ENCODE measurements at regions not wholly inside any gene's neighbourhood (a gene's known extent, or its start where the extent isn't known, plus 50 kb on each side); places are given as distances from the start of the nearest gene placed in this dataset.

DNA sequence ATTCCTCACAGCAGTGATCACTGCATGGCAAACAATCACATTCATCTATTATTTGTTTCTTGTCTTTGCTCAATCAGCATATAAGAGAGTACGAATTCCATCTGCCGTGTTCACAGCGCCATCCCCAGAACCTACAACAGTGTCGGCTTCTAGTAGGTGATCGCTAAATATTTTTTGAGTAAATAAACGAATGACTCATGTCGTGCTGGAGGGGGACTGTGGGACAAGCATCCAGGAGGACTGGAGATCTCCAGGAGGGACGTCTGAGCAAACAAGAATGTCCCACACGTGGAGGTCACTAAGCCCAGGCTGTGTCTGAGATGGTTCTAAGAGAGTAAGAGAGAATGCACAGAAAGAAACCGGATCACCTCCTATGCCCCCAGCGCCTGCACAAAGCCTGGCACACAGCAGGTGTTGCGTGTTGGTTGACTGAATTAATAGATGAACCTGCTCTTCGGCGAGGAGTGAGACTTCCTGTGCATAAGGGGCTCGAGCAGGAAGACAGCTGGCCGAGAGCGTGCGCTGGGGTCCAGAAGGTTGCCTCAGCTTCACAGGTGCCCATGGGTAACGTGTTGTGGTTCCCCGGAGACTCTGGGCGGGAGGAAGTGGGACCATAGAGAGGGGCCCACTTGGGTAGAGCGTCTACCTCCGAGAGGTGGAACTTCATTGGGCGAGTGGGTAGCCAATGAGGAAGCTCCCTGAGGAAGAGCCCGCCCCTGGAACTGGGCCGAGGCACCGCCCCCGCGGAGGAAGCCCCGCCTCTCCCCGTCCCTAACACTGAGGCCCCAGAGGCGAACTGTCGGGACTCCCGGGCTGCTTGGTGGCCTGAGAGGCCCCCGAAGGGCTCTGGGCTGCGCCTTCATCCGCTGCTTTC lies 193.0 kb downstream of the MELK start (continued):
- TF ChIP-seq E2F1 (CRISPR knock-in tag; IDR thresholded peaks at IDR 0.05) (0 out of 2 replicates have a peak, but pooled peaks have one; percentile 22), ZNF501 (CRISPR knock-in tag; IDR thresholded peaks at IDR 0.05) (peak; percentile 14; the same call in 1 of the 2 replicates), RARA (CRISPR knock-in tag; IDR thresholded peaks at IDR 0.05) (0 out of 2 replicates have a peak, but pooled peaks have one; percentile 5), REPIN1 (CRISPR knock-in tag; IDR thresholded peaks at IDR 0.05; ENCODE audit: borderline replicate concordance, low read depth) (peak; percentile 62; the same call in 1 of the 2 replicates), NKX3-1 (CRISPR knock-in tag; IDR thresholded peaks at IDR 0.05) (no peak), SALL2 (CRISPR knock-in tag; IDR thresholded peaks at IDR 0.05) (0 out of 2 replicates have a peak, but pooled peaks have one; percentile 76), MED1 (CRISPR knock-in tag; IDR thresholded peaks at IDR 0.05) (peak; percentile 25; the same call in 1 of the 2 replicates), NR2F6 (IDR thresholded peaks at IDR 0.05) (no peak), NR2F6 (CRISPR knock-in tag; IDR thresholded peaks at IDR 0.05) (no peak), SNAPC5 (CRISPR knock-in tag; IDR thresholded peaks at IDR 0.05; ENCODE audit: borderline replicate concordance) (no peak), ZNF143 (CRISPR knock-in tag; IDR thresholded peaks at IDR 0.05) (peak; percentile 12; the same call in 1 of the 2 replicates), TAF1 (CRISPR knock-in tag; IDR thresholded peaks at IDR 0.05) (peak; percentile 67)
- TF ChIP-seq, protein P1, sequence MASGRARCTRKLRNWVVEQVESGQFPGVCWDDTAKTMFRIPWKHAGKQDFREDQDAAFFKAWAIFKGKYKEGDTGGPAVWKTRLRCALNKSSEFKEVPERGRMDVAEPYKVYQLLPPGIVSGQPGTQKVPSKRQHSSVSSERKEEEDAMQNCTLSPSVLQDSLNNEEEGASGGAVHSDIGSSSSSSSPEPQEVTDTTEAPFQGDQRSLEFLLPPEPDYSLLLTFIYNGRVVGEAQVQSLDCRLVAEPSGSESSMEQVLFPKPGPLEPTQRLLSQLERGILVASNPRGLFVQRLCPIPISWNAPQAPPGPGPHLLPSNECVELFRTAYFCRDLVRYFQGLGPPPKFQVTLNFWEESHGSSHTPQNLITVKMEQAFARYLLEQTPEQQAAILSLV (CRISPR knock-in tag; IDR thresholded peaks at IDR 0.05; ENCODE audit: borderline replicate concordance), result no peak
- TF ChIP-seq, protein P2, sequence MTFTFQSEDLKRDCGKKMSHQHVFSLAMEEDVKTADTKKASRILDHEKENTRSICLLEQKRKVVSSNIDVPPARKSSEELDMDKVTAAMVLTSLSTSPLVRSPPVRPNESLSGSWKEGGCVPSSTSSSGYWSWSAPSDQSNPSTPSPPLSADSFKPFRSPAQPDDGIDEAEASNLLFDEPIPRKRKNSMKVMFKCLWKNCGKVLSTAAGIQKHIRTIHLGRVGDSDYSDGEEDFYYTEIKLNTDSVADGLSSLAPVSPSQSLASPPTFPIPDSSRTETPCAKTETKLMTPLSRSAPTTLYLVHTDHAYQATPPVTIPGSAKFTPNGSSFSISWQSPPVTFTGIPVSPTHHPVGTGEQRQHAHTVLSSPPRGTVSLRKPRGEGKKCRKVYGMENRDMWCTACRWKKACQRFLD (CRISPR knock-in tag; IDR thresholded peaks at IDR 0.05; ENCODE audit: borderline replicate concordance), result peak; percentile 82; the same call in 1 of the 2 replicates
- TF ChIP-seq, protein P3, sequence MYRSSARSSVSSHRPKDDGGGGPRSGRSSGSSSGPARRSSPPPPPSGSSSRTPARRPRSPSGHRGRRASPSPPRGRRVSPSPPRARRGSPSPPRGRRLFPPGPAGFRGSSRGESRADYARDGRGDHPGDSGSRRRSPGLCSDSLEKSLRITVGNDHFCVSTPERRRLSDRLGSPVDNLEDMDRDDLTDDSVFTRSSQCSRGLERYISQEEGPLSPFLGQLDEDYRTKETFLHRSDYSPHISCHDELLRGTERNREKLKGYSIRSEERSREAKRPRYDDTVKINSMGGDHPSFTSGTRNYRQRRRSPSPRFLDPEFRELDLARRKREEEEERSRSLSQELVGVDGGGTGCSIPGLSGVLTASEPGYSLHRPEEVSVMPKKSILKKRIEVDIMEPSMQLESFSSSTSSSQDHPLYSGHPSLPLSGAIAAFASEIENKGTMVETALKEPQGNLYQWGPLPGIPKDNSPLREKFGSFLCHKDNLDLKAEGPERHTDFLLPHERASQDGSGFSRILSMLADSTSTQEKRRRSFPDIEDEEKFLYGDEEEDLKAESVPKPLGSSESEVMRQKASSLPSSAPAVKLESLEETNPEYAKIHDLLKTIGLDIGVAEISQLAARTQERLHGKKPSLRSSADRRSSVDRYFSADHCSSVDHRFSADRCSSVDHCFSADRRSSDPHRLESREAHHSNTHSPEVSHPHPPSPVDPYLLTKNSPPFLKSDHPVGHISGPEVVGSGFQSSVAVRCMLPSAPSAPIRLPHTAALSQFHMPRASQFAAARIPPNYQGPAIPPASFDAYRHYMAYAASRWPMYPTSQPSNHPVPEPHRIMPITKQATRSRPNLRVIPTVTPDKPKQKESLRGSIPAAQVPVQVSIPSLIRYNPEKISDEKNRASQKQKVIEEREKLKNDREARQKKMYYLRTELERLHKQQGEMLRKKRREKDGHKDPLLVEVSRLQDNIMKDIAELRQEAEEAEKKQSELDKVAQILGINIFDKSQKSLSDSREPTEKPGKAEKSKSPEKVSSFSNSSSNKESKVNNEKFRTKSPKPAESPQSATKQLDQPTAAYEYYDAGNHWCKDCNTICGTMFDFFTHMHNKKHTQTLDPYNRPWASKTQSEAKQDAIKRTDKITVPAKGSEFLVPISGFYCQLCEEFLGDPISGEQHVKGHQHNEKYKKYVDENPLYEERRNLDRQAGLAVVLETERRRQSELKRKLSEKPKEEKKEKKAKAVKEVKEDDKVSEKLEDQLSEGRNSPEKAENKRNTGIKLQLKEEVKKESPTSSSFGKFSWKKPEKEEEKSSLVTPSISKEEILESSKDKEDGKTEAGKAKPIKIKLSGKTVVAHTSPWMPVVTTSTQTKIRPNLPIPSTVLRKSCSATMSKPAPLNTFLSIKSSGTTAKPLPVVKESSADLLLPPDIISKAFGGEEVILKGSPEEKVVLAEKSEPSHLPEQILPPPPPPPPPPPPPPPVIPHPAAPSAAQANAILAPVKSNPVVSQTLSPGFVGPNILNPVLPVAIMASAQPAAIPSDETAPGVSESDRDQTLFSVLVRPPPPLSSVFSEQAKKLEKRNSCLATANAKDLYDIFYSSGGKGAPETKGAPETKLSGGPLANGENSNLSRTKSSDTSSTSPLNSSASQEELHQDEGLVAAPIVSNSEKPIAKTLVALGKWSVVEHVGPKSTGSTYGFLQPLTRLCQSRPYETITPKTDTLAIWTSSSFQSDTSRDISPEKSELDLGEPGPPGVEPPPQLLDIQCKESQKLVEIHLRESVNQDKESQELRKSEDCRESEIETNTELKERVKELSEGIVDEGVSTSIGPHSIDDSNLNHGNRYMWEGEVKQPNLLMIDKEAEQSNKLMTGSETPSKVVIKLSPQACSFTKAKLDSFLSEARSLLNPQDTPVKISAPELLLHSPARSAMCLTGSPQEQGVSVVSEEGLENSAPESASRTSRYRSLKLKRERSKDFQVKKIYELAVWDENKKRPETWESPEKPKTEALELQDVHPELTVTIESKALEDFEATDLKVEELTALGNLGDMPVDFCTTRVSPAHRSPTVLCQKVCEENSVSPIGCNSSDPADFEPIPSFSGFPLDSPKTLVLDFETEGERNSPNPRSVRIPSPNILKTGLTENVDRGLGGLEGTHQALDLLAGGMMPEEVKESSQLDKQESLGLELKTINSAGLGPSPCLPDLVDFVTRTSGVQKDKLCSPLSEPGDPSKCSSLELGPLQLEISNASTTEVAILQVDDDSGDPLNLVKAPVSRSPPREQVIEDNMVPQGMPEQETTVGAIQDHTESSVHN (CRISPR knock-in tag; IDR thresholded peaks at IDR 0.05), result no peak
